GM18508 (cell line): ENCODE measurements at regions not wholly inside any gene's neighbourhood (a gene's known extent, or its start where the extent isn't known, plus 50 kb on each side); places are given as distances from the start of the nearest gene placed in this dataset.

Source experiments
- ATAC-seq: cut with Tn5 transposase; IDR thresholded peaks from one replicate; pipeline ENCODE4 v1.9.1; 2021; ENCODE audit warnings: moderate number of reproducible peaks; ENCODE audit not compliant: insufficient read depth, unreplicated experiment

GRCh38 chr2:150639383-150639782, 151.9 kb upstream of the RND3 start:
- ATAC-seq: no peak

GRCh38 chr2:150631236-150631821, 143.9 kb upstream of the RND3 start:
- ATAC-seq: no peak

DNA sequence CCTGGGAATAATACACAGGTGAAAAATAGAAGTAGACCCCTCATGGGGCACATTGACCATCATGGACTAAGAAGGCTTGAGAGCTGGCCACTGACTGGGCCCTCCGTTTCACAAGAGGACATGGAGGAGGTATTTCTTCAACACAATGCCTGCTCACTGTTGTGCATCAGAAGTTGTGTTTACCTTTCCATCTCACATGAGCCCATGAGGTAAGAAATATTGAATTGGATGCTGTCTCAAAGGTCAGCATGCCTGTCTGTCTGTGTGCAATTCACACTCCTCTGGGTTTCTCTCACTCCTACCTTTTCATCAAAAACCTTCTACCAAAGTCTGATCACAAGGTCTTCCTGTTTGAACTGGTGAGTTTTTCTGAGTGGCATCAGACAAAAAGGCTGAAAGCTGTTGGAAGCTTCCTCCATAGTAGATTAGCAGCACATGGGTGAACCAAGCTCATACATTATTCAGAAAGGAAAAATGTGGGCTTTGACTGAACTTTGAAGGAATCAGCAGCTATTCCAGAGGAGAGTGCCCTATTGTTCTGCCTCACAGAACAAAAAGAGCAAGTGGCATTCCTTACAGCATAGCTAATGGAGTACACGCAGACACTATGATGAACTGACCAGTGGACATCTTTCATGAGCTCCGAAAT, 143.2 kb upstream of the RND3 start:
- no peak for ATAC-seq

DNA sequence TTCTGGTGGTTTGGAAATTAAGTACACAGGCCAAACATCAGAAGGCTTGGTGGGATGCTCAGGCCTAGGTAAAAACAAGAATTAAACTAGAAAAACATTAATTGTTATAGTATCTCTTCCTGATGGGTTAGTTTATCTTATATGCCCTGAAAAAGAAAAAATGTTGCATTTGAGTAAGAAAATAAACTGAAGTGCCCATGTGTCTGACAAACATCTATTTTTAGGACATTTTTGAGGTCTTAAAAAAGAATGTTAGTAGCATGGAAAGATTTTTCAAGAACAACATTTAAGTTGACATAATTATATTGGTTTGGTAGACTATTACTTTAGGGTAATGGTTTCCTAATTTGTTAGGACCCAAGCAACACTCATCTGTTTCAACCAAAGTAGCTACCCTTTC, 140.1 kb upstream of the RND3 start:
- ATAC-seq: no peak

DNA sequence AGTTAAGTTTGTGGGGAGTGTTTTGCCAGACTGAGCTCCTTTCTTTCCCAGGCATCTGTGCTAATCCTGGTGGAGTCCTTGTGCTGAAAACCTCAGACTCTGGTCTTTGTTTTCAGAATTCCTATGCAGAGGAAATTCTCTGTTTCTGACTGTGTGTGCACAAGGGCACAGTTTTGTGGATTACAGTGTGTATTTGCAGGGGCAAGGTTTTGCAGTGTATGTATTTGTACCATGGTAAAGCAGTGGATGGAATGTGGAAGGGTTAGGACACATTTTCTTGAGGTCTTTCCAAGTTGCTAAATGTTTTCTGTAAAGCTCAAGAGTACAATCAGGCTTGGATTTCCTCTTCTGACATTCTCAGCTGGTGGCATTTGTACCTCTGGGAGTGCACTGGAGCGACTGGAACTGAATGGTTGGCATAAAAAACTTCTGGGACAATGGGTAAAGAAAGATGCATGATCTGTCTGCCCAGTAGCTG, 139.5 kb upstream of the RND3 start:
- no peak for ATAC-seq

- ATAC-seq: no peak
Observed at GRCh38 chr2:150625741-150626140, 138.3 kb upstream of the RND3 start.

DNA sequence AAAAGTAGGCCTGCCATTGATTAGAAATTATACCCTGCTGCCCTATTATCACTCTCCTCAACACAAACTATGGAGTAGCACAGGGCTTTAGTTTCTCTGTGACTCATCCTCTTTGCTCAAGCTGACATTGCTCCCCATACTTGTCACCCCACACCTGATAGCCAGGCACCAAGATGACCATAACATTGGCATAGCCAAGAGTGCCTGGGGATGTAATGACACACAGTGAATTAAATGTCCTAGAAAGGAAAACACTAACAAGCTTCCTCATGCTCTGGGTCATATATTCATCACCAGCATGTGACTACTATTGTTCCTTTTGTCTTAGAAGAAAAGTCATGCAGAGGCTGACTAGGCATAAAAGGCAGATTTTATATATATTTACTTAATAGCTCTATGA, 137.8 kb upstream of the RND3 start:
- ATAC-seq: no peak

GRCh38 chr2:150624001-150624401, 136.5 kb upstream of the RND3 start:
- ATAC-seq: peak; percentile 46

- no peak for ATAC-seq
Observed at GRCh38 chr2:150621526-150622213, 134.2 kb upstream of the RND3 start.

- no peak for ATAC-seq
Observed at GRCh38 chr2:150620855-150621254, 133.4 kb upstream of the RND3 start.

GRCh38 chr2:150620416-150620815, 132.9 kb upstream of the RND3 start:
- no peak for ATAC-seq

GRCh38 chr2:150619607-150620330, 132.3 kb upstream of the RND3 start:
- no peak for ATAC-seq

- ATAC-seq: no peak
Observed at GRCh38 chr2:150618245-150618895, 130.9 kb upstream of the RND3 start.

DNA sequence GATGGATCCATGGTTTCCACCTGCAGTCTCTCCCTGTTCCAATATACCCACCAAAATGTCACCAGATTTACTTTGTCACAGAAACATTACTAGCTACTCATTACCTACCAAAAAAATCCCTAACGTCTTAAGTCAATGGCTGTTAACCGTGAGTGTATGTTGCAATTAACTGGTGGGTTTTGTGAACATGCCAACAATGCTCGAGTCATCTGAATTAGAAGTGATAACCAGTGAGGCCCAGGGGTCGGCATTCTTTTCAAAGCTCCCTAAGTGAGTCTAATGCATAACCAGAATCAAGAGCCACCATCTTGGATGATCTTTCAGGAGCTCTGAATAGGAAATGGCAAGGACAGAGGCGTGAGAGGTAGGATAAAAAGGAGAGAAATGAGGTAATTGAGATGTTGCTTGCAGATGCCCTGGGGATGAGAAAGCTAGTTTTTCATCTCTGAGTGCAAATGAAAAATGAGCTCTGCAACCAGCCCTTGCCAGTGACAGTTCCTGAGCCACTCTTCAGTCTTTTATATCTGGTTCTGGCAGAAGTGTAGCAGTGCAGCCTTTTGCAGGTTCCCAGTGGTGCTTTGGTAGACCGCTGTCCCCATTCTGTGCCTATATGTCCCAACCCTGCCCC, 130.0 kb upstream of the RND3 start:
- ATAC-seq: no peak

- no peak for ATAC-seq
Observed at GRCh38 chr2:150612957-150613710, 125.7 kb upstream of the RND3 start.

DNA sequence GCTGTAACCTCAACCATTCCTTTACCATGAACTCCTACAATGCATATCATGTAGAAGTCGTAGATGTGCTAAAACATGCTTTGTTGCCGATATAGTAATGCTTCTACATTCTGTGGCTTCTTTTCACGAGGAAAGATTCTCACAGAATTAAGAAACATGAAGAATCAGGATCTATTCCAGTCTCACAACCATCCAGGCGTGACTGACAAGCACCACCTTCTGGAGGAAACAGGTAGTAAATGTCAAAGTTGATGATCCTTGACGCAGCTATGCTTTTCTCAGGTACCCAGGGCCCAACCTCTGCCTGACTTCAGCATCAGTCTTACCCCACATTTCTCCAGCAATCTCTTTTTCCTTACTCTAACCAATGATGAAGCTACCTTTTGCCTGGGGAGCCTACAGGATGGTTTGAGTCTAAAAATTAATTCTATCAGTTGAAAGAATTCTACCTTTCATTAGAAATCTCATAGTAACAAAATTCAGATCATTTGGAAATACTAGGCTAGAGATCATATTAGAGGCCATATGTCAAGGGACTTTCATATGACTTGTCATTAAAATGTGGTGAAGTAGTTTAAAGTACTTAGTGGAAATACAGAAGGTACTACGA, 123.3 kb upstream of the RND3 start:
- no peak for ATAC-seq

- no peak for ATAC-seq
Observed at GRCh38 chr2:150609831-150610582, 122.5 kb upstream of the RND3 start.

DNA sequence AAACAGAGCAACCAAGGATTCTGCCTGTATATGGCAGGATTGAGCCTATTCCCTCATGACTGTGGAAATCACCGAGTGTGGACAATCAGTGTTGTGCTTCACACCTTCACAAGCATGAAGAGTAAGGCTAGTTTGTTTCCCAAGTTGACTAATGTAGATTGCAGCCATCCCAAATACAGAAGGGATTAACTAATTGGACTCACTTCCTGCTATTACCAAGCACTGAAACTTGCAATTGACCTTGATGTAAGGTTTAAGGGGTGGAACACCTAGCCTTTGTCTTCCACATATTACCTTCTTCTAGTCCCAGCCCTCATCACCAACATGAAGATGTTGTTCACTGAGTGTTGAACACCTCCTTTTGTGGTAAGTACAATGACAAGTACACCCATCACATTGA, 120.9 kb upstream of the RND3 start:
- no peak for ATAC-seq
